B cell (primary cell): ENCODE measurements at regions not wholly inside any gene's neighbourhood (a gene's known extent, or its start where the extent isn't known, plus 50 kb on each side); places are given as distances from the start of the nearest gene placed in this dataset.

Source experiments
- ATAC-seq: fragments of 200-7000 bp; cut with Tn5 transposase; one replicate; pipeline ENCODE4 v1.10.0; 2021; ENCODE audit warnings: low read depth, mild to moderate bottlenecking, moderate number of reproducible peaks, moderate library complexity
- CTCF ChIA-PET: fragments of 350-600 bp; sonication (Branson Sonifier 250); formaldehyde crosslinking; loops from one replicate; lab custom pipeline; 2021; ENCODE audit warnings: antibody characterized with exemption, inconsistent platforms; lab: Charles Lee
- POLR2A ChIA-PET: fragments of 350-600 bp; sonication (Branson Sonifier 250); formaldehyde crosslinking; loops from one replicate; lab custom pipeline; 2021; ENCODE audit warnings: antibody characterized with exemption; lab: Charles Lee
- DNase-seq: peaks from one replicate; pipeline ENCODE4 v3.0.0; 2013
- H2AFZ ChIP-seq: 2 replicates; pipeline ENCODE4 v1.6.1; 2012; ENCODE audit warnings: mild to moderate bottlenecking, low read depth, low read length; ENCODE audit not compliant: insufficient read depth, poor library complexity, severe bottlenecking
- H3K27ac ChIP-seq, 2 donors: 1 replicate in 1 of 2; 2 replicates in 1 of 2; pipeline ENCODE4 v1.5.1; 2012 to 2013; ENCODE audit warnings: low read length in 2 of 2, mild to moderate bottlenecking in 2 of 2, moderate library complexity in 1 of 2
- H3K27me3 ChIP-seq, 4 experiments: fragments of 200-600 bp in 1 of 4; sonication (generic) in 1 of 4; replicated peaks in 1 of 4; 1 replicate in 2 of 4; 2 replicates in 2 of 4; pipeline versions ENCODE4 v1.6.1 to v1.7.0; 2013 to 2016; ENCODE audit warnings: low read length in 3 of 4, mild to moderate bottlenecking in 2 of 4, mixed read lengths in 1 of 4, moderate library complexity in 1 of 4; ENCODE audit not compliant: insufficient read depth in 4 of 4, control insufficient read depth in 3 of 4; ENCODE audit errors: control extremely low read depth in 1 of 4
- H3K36me3 ChIP-seq, 2 experiments: replicated peaks in 1 of 2; 1 replicate in 1 of 2; 2 replicates in 1 of 2; pipeline versions ENCODE4 v1.6.1 to v1.7.1; 2013; ENCODE audit warnings: low read length in 1 of 2; ENCODE audit not compliant: insufficient read depth in 2 of 2, control insufficient read depth in 1 of 2; ENCODE audit errors: control extremely low read depth in 1 of 2, extremely low read depth in 1 of 2
- H3K4me1 ChIP-seq, 2 donors: fragments of 200-600 bp in 1 of 2; sonication (generic) in 1 of 2; 1 replicate in 1 of 2; 2 replicates in 1 of 2; pipeline versions ENCODE4 v1.5.1 to v1.6.1; 2013 to 2017; ENCODE audit warnings: low read length in 2 of 2; ENCODE audit not compliant: control insufficient read depth in 2 of 2, insufficient read depth in 2 of 2
- H3K4me2 ChIP-seq: replicated peaks from 2 replicates; pipeline ENCODE3; 2012; ENCODE audit warnings: mild to moderate bottlenecking, low read depth, low read length; ENCODE audit not compliant: poor library complexity, severe bottlenecking
- H3K4me3 ChIP-seq, 5 experiments: fragments of 200-600 bp in 1 of 5; sonication (generic) in 1 of 5; 1 replicate in 3 of 5; 2 replicates in 2 of 5; pipeline versions ENCODE4 v1.5.1 to v1.7.0; 2011 to 2016; ENCODE audit warnings: low read length in 4 of 5, mild to moderate bottlenecking in 4 of 5, low read depth in 2 of 5, control low read depth in 1 of 5, moderate library complexity in 1 of 5; ENCODE audit not compliant: insufficient read depth in 1 of 5; ENCODE audit errors: control extremely low read depth in 1 of 5, extremely low read depth in 1 of 5
- H3K79me2 ChIP-seq: fragments of 200-600 bp; sonication (generic); one replicate; pipeline ENCODE4 v1.6.0; 2016; ENCODE audit warnings: low read length; ENCODE audit not compliant: control insufficient read depth, insufficient read depth
- H3K9ac ChIP-seq: fragments of 200-600 bp; sonication (generic); 2 replicates; pipeline ENCODE4 v1.6.1; 2017; ENCODE audit warnings: mild to moderate bottlenecking, low read length, moderate library complexity
- H3K9me3 ChIP-seq, 3 donors: one replicate each; pipeline versions ENCODE4 v1.6.1 to v1.7.1; 2013; ENCODE audit warnings: low read length in 2 of 3; ENCODE audit not compliant: control insufficient read depth in 2 of 3, insufficient read depth in 1 of 3; ENCODE audit errors: control extremely low read depth in 1 of 3
- H4K20me1 ChIP-seq: 2 replicates; pipeline ENCODE4 v1.6.0; 2012; ENCODE audit warnings: mild to moderate bottlenecking, low read length; ENCODE audit not compliant: insufficient read depth, control insufficient read depth, poor library complexity, severe bottlenecking
- H3K27ac Mint-ChIP-seq: one replicate; pipeline ENCODE4 v1.8.0; 2021; ENCODE audit warnings: mixed read lengths
- H3K27me3 Mint-ChIP-seq: one replicate; pipeline ENCODE4 v1.8.0; 2021; ENCODE audit warnings: mixed read lengths
- H3K4me1 Mint-ChIP-seq: one replicate; pipeline ENCODE4 v1.8.0; 2021; ENCODE audit warnings: mixed read lengths
- H3K4me3 Mint-ChIP-seq: one replicate; pipeline ENCODE4 v1.8.0; 2021; ENCODE audit warnings: mixed read lengths
- H3K9me3 Mint-ChIP-seq: one replicate; pipeline ENCODE4 v1.8.0; 2022; ENCODE audit warnings: mixed read lengths; ENCODE audit not compliant: insufficient read depth
- CTCF ChIP-seq: fragments of 200-600 bp; IDR thresholded peaks from one replicate; pipeline ENCODE4 v1.8.0; 2022; ENCODE audit warnings: antibody characterized with exemption, mild to moderate bottlenecking
- EZH2 ChIP-seq: IDR thresholded peaks from 2 replicates; pipeline ENCODE4 v1.6.1; 2012; ENCODE audit warnings: borderline replicate concordance, low read depth, mild to moderate bottlenecking, moderate library complexity, low read length; ENCODE audit not compliant: insufficient read depth, poor library complexity, severe bottlenecking
- WGBS: methylation state at CpG from one replicate; pipeline ENCODE4 v1.1.5; 2013; ENCODE audit warnings: missing lambda C conversion rate; ENCODE audit not compliant: insufficient coverage; 5-methylcytosine and 5-hydroxymethylcytosine counted together
- intact Hi-C: fragments of 100-400 bp; cut with micrococcal nuclease; formaldehyde crosslinking; loops from one replicate; pipeline ENCODE4 v1.10.0; 2022

- Histone ChIP-seq H3K4me2 (no peak overlapping the region), H3K27me3 (peaks cover 0 to 6% (median 1%) of the 10 kb centered on the region in 4 experiments), H3K4me3 (no peak overlapping the region), H3K36me3 (no peaks in the 10 kb centered on the region), H3K79me2 (no peaks in the 10 kb centered on the region), H3K9me3 (no peaks in the 10 kb centered on the region), H3K4me1 (no peaks in the 10 kb centered on the region), H3K27ac (no peak overlapping the region), H4K20me1 (no peaks in the 10 kb centered on the region), H2AFZ (no peak overlapping the region), H3K9ac (no peak overlapping the region)
- intact Hi-C loops, result no loop called here
- WGBS, result 90% methylated on average over 7 of the region's 10 CpGs
- H3K4me1 Mint-ChIP-seq, result no peaks in the 10 kb centered on the region
- TF ChIP-seq EZH2 (no peak), CTCF (no peak)
- ChIA-PET POLR2A (no interaction called here), CTCF (no interaction called here)
- H3K27me3 Mint-ChIP-seq, result peaks cover 20% of the 10 kb centered on the region
- ATAC-seq, result no peak
- H3K27ac Mint-ChIP-seq, result no peak overlapping the region
- DNase-seq, result no peak
- no peaks in the 10 kb centered on the region for H3K9me3 Mint-ChIP-seq
- no peak overlapping the region for H3K4me3 Mint-ChIP-seq
Observed at GRCh38 chr10:27620430-27621397, 116.6 kb downstream of the RAB18 start.

GRCh38 chr10:27621461-27621860 lies 117.4 kb downstream of the RAB18 start:
- H3K4me3 ChIP-seq, result no peak overlapping the region
- ChIA-PET POLR2A (no interaction called here), CTCF (no interaction called here)
- H4K20me1 ChIP-seq, result no peaks in the 10 kb centered on the region
- H3K4me3 Mint-ChIP-seq, result no peak overlapping the region
- H3K27me3 Mint-ChIP-seq, result peaks cover 22% of the 10 kb centered on the region
- H3K27ac Mint-ChIP-seq, result no peak overlapping the region
- ATAC-seq (no peak), DNase-seq (no peak)
- H3K9ac ChIP-seq, result no peak overlapping the region
- H2AFZ ChIP-seq, result no peak overlapping the region
- TF ChIP-seq CTCF (no peak), EZH2 (no peak)
- no peaks in the 10 kb centered on the region for H3K9me3 Mint-ChIP-seq
- H3K9me3 ChIP-seq, result no peaks in the 10 kb centered on the region
- no peaks in the 10 kb centered on the region for H3K4me1 ChIP-seq
- H3K27ac ChIP-seq, result no peak overlapping the region
- WGBS, result no CpG with 5 or more reads among the region's 4 CpGs
- H3K27me3 ChIP-seq, result peaks cover 0 to 6% (median 1%) of the 10 kb centered on the region in 4 experiments
- H3K4me2 ChIP-seq, result no peak overlapping the region
- no peaks in the 10 kb centered on the region for H3K79me2 ChIP-seq
- intact Hi-C loops, result no loop called here
- no peaks in the 10 kb centered on the region for H3K36me3 ChIP-seq
- no peaks in the 10 kb centered on the region for H3K4me1 Mint-ChIP-seq
